ENCODE measurements at regions not wholly inside any gene's neighbourhood (a gene's known extent, or its start where the extent isn't known, plus 50 kb on each side); places are given as distances from the start of the nearest gene placed in this dataset.

DNA sequence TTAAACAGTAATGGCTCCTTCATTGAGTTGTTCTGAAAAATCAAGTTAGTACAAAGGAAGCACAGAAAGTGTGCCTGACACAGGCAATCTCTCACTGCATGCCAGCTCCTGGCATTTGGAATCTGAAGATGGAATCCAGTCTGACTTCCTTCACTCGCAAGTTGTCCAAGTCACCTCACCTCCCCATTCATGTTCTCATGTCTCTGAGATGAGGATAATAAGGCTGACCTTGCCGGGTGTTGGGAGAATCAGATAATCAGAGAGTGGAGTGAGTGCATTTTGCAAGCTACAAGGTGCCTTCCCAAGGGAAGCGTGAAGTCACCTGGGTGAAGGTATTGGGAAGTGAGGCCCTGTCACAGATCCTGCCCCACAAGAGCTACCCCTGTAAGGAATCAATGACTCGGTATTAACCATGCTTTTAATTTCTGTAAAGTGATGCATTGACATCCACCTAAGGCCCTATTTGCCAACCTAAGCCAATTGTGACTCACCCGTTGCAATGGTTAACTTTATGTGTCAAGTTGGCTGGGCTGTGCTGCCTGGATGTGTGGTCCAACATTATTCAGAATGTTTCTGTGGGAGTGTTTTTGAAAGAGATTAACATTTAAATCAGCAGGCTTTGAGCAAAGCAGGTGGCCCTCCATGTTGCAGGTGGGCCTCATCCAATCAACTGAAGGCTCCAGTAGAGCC lies 62.5 kb upstream of the TARBP1 start:
- no peak for TF ChIP-seq GATA1 (IDR thresholded peaks at IDR 0.05; ENCODE audit: low read depth, low read length)
- no peak for TF ChIP-seq POLR2A (IDR thresholded peaks at IDR 0.05; ENCODE audit: low read length)
- peak in 1 of 2 experiments; percentile 45 for DNase-seq

DNA sequence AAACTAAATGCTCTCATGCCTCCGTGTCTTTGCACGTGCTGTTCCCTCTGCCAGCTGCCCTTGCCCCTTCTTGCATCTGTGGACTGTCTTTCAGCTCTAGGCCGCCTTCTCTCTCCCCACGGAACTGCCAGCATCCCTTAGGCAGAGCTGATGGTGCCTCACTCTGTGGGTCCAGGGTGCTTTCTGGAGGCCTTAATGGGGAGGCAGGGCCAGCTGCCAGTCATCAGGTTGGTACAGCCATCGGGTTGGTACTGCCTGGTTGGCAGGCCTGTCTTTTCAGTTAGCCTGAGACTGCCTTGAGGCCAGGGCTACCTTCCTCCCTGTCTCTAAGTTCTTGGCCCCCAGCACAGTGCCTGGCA lies 61.4 kb upstream of the TARBP1 start:
- DNase-seq: no peak
- TF ChIP-seq POLR2A (IDR thresholded peaks at IDR 0.05; ENCODE audit: low read length) (no peak), GATA1 (IDR thresholded peaks at IDR 0.05; ENCODE audit: low read depth, low read length) (no peak)

DNA sequence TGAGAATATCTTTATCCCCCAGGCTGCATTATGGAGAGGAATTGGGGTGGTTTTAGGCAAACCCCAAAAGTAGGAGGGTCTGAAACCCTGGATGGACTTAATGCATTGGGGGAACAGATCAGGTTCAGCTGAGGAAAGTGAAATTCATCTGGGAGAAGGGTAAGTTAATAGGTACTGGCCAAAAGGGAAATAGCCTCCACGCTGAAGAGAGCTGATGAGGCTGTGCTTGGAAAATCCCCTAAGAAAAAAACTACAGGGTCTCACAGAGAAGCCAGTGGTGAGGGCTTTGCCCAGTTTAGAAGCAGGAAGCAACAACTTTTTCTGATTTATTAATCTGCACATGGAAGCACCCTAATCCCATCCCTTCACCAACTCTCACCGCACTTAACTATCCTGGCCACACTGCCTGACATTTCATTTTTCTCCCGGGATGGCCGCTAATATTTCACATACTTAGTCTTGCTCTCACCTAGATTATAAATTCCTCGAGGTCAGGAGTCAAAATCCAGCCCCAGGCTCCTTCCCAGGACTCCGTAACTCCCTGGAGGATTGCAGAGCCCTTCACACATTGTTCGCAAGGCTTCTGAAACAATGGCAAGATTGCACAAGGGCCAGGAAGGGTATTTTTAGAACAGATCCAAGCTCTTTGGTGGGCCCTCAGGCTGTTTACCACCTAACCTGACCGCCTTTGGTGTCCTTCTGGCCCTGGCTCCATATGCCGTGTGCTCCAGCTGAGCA lies 60.9 kb upstream of the TARBP1 start:
- no peak for DNase-seq
- TF ChIP-seq GATA1 (IDR thresholded peaks at IDR 0.05; ENCODE audit: low read depth, low read length) (no peak), POLR2A (IDR thresholded peaks at IDR 0.05; ENCODE audit: low read length) (no peak)

DNA sequence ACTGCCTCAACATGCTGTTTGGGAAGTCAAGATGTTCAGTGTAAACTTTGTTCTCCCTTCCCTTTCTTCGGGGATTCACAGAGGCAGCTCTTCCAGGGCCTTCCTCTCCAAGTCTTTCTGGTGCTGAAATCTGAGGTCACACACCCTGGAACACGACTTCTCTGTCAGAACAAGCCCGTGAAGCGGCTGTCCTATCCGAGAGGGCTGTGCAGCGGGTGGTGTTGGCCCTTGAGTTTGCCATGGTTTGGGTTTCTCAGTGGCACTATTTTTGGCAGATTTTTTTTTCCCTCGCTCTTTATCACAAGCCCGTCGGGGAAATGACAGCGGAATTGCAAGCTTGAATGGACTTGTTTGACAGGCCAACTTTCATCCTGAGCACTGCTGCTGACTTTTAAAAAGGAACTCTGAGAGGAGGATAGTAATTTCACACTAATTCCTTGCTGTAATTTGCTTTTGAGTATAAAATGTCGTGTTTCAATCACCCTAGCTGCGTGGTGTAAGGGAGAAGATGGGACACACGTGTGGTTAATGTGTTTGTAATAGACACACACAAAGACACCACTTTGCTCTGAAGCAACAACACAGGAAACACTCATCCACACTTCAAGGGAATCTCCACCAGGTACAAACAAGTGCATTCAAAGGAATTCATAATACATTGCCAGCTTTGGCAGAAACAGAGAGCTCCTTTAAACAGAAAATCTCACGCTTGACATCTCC lies 60.1 kb upstream of the TARBP1 start:
- no peak for DNase-seq
- TF ChIP-seq POLR2A (IDR thresholded peaks at IDR 0.05; ENCODE audit: low read length): no peak
- no peak for TF ChIP-seq GATA1 (IDR thresholded peaks at IDR 0.05; ENCODE audit: low read depth, low read length)

DNA sequence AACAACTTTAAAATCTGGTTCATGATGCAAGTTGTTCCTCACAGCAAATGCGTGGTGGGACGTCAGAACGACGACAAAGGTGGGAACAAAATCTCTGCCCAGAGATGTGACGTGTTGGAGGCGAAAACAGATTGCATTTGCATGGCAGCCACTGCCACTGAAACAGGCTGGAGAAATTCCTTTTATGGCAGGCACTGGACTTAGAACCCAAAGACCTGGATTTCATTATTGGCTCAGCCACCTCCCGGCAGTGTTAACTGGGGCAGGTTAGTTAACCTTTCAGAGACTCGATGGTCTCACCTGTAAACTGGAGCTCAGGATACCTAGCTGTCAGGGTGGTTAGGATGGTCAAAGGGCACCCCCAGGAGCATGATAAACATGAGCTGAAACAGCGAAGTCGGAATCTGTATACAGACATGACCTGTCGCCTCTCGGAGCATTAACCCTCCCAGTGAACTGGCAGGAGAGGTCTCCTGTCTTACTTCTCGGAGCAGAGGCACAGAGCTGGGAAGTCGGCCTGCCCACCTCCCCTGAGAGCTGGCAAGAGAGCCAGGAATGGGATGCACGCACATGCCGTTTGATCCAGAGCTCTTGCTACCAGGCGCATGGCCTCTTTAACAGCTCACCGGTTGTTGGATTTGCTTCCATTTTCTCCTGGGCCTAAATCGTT lies 59.2 kb upstream of the TARBP1 start:
- TF ChIP-seq POLR2A (IDR thresholded peaks at IDR 0.05; ENCODE audit: low read length) (no peak), GATA1 (IDR thresholded peaks at IDR 0.05; ENCODE audit: low read depth, low read length) (no peak)

DNA sequence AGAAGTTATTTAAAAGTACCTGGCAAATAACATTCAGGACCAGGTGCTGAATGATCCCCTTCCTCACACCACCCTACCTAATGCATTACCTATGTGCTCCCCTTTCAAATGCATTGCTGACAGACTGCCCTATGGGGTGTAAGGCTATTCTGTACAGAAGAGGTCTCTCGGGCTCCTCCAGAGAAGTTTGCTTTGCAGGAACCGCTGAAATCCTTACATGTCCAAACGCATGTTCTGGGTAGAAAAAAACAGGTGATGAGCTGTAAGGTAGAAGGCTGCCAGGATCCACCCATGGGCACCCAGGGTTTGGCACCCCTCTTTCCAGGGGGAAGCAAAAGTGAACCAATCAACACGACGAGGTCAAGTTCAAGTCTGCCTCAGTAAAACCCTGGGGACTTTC lies 58.3 kb upstream of the TARBP1 start:
- DNase-seq: no peak
- TF ChIP-seq POLR2A (IDR thresholded peaks at IDR 0.05; ENCODE audit: low read length) (no peak), GATA1 (IDR thresholded peaks at IDR 0.05; ENCODE audit: low read depth, low read length) (no peak)

More for the DNA sequence above, 59.2 kb upstream of the TARBP1 start:
- no peak for DNase-seq

DNA sequence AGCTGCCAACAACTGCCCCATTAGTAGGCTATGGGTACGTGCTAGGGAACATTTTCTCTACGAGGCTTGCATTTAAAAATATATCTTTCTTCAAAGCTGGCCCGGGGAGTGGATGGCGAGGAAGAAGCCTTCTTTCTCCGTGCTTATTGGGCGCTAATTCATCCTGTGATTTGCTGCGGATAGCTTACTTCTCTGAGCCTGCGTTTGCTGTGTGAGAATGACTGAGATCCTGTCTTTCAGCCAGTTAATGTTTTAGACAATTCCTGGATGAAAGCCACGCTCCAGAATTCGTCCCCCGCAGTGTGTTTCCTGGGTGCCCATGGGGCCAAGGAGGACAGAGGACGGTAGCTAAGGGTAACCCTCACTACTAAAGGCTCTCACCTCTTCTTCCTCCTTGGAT lies 57.8 kb upstream of the TARBP1 start:
- DNase-seq: no peak
- TF ChIP-seq POLR2A (IDR thresholded peaks at IDR 0.05; ENCODE audit: low read length) (no peak), GATA1 (IDR thresholded peaks at IDR 0.05; ENCODE audit: low read depth, low read length) (no peak)

DNA sequence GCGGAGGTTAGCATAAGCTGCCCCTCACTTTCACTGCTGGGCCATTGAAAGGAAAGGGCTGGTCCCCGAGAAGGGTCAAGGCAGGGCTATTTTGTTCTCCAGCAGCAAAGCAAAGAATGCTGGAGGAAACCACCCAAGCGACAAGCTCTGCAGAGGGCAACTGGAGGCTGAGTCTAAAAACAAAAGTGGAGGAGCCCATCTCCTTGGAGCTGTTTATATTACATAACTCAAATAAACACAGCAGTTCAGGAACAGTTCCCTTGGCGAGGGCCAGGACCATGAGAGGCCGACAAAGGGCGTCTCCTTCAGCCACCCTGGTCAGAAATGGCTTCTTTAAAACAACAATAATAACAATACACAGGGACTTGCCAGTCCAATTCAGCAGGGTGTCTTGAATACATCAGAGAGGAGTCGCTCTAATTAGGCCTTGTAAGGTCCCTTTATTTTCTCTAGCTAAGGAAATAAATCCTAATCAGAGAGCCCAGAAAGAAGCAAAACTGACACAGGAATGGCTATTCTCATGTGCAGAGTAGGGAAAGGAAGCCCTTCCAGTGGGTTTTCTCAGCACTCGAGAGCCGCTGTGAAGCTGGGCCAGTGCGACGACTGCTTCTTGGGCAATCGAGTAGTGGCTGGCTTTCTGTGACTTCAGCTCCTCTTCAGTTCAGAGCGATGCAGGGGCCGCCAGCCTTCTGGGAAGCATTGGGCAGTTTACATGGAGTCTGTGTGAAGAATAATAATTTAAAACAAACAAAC lies 57.0 kb upstream of the TARBP1 start:
- TF ChIP-seq POLR2A (IDR thresholded peaks at IDR 0.05; ENCODE audit: low read length): no peak
- TF ChIP-seq GATA1 (IDR thresholded peaks at IDR 0.05; ENCODE audit: low read depth, low read length): no peak
- DNase-seq: no peak

DNA sequence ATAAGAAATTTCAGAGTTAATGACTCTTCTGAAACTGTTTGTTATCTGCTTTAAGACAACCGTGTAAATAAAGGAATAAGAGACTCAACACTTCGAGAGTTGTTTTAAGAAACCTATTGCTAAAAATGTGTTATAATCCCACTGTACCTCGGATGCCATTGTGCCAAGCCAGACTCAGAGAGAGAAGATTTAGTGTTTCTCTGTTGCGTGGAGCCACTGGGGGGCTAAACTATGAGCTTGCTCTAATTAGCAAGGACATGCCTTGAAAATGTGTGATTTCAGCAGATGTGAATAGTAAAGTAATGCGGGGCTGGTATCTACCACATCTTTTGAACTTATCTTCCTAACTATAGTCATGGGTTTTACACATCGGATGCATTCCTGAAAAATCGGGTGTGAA lies 56.2 kb upstream of the TARBP1 start:
- DNase-seq: no peak

DNA sequence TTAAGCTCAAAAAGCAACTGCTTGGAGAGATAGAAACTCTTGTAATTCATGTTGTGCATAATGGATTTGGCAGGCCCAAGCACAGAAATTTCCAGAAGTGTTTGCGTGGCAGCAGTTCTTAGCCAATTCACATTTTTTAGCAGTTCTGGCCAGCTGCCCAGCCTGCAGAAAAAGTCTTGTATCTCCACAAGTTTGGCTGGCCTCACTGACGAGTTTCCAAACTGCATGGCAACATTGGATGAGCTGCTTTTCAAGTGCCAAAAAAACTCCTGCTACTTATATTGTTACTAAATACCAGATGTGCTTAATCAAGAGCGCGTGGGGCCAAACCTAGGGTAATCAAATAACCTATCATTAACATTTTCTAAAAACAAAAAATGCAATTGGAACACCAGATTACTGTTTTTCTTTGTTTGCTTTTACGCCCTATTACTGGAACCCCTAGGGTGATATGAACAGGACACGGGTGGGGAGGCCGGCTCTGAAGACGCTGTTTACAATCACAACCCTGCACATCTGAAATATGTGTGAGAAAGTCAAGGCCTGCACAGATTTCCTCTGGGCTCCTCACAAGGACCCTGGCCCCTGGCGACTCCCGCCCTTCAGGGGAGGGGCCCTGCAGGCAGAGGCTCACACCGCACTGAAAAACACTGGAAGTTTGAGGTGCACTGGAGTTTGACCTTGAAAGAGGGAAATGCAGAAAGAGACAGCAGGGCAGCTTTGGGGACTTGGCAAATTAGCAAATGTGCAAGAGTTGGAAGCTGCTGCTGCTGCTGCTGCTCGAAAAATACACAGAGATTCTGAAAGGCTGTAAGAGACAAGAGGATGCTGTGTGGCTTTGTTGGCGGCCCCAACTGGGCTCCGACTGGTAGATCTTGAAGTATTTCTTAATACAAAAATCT lies 55.2 kb upstream of the TARBP1 start:
- TF ChIP-seq POLR2A (IDR thresholded peaks at IDR 0.05; ENCODE audit: low read length) (no peak), GATA1 (IDR thresholded peaks at IDR 0.05; ENCODE audit: low read depth, low read length) (no peak)
- no peak for DNase-seq

More for the DNA sequence above, 56.2 kb upstream of the TARBP1 start:
- TF ChIP-seq POLR2A (IDR thresholded peaks at IDR 0.05; ENCODE audit: low read length): no peak
- no peak for TF ChIP-seq GATA1 (IDR thresholded peaks at IDR 0.05; ENCODE audit: low read depth, low read length)

DNA sequence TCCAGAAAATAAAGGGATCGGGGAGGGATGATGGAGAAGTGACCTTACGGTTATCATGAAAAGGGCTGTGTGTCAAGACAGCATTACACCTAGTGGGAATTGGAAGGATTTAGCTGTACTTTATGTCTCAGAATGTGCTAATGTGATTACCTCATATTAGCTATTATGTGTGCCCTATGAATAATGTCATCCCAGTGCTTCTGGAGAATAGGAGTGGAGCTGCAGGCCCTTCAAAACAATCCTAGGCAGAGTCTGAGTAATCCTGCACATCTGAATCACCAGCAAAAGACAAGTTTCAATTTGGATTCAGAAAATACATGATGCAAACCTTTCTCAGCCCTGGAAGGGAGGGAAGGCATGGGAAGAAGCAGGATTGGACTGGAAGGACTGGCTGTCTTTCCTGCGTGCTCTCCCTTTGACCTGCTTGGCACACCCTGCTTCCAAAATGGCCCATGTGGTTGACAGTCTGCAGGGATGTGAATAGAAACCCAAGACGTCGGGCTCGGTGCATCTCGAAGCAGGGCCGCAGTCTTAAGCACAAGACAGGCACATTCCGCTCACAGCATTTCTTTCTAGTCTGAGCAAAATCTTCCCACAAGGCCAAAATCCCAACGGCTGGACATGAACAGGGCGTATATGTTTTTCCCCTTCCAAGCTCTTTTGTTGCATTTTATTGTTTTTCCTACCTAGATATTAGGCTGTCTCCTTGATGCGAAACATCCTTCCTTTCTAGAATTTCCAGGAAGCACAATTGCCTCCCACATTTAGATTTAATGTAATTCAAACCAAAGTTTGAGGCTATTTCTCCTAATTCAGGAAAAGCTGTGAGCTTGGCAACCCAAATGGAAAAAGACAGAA lies 54.3 kb upstream of the TARBP1 start:
- TF ChIP-seq POLR2A (IDR thresholded peaks at IDR 0.05; ENCODE audit: low read length) (no peak), GATA1 (IDR thresholded peaks at IDR 0.05; ENCODE audit: low read depth, low read length) (no peak)
- no peak for DNase-seq

Data from erythroblast (primary cell).